BJ (cell line): ENCODE measurements at regions not wholly inside any gene's neighbourhood (a gene's known extent, or its start where the extent isn't known, plus 50 kb on each side); places are given as distances from the start of the nearest gene placed in this dataset.

Experiments used
- CTCF ChIA-PET: fragments of 350-600 bp; formaldehyde crosslinking; extraction: SDS; loops from one replicate; lab custom pipeline; 2021; ENCODE audit warnings: antibody characterized with exemption, inconsistent platforms; lab: Yijun Ruan, JAX
- POLR2A ChIA-PET: fragments of 300-600 bp; sonication (Branson Sonifier 250); formaldehyde crosslinking; extraction: SDS; loops from one replicate; lab custom pipeline; 2021; ENCODE audit warnings: antibody characterized with exemption; lab: Charles Lee
- DNase-seq: peaks from one replicate; pipeline ENCODE4 v3.0.0-alpha.2; 2011; ENCODE audit warnings: low read depth
- H3K27me3 ChIP-seq: 2 replicates; pipeline ENCODE4 v1.6.0; 2011; ENCODE audit warnings: low read length; ENCODE audit not compliant: control insufficient read depth, insufficient read depth
- H3K36me3 ChIP-seq: 2 replicates; pipeline ENCODE4 v1.5.1; 2011; ENCODE audit warnings: low read length; ENCODE audit not compliant: control insufficient read depth, insufficient read depth
- H3K4me3 ChIP-seq: 2 replicates; pipeline ENCODE4 v1.5.1; 2011; ENCODE audit warnings: low read depth, mild to moderate bottlenecking, control low read depth, low read length
- CTCF ChIP-seq: IDR thresholded peaks from 2 replicates; pipeline ENCODE4 v1.5.1; 2011; ENCODE audit warnings: low read depth, mild to moderate bottlenecking, control low read depth, inconsistent platforms, low read length, moderate library complexity; ENCODE audit not compliant: insufficient read depth

- Histone ChIP-seq H3K36me3 (no peaks in the 10 kb centered on the region), H3K27me3 (no peaks in the 10 kb centered on the region), H3K4me3 (no peak overlapping the region)
- no peak for DNase-seq
- POLR2A ChIA-PET: no interaction called here
- CTCF ChIA-PET: no interaction called here
- TF ChIP-seq CTCF: no peak
Observed at GRCh38 chr2:188013767-188014166, 277.9 kb upstream of the GULP1 start.

DNA sequence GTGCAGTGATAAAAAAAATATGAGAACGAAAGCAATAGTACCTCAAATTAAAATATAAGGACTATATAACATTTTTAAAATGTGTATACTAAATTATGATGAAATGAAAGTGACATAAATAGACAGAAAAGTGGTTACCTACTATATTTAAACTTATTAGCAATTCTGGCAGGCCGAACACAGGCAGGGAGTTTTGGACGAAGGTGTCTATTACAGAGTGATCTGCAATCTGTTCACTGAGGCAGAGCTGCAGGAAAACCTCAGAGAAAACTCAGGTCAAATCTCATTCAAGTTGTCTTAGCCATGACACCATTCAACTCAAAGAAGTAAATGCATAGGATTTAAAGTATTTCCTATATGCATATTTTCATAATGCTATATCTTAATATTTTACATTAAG is 274.8 kb upstream of the GULP1 start:
- Histone ChIP-seq H3K4me3 (no peak overlapping the region), H3K36me3 (no peaks in the 10 kb centered on the region), H3K27me3 (no peaks in the 10 kb centered on the region)
- ChIA-PET CTCF (no interaction called here), POLR2A (no interaction called here)
- no peak for DNase-seq
- TF ChIP-seq CTCF: no peak

DNA sequence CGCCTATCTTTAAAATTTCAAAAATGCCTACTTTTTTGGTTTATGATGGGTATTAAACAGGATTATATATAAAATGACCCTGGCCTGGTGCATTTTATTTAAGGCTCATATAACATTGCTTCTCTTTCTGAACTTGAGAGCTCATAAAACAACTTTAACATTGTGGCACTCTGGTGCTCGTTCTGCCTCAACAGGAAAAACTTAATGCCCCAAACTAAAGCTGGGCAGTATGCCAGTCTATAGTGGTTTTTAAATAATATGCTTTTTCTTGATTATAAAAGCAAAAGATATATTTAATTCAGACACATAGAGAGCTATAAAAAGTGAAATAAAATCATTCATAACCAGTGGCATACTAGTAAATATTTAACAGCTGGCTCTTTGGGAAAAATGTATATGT is 269.3 kb upstream of the GULP1 start:
- Histone ChIP-seq H3K27me3 (no peaks in the 10 kb centered on the region), H3K36me3 (no peaks in the 10 kb centered on the region), H3K4me3 (no peak overlapping the region)
- TF ChIP-seq CTCF: no peak
- ChIA-PET CTCF (no interaction called here), POLR2A (no interaction called here)
- no peak for DNase-seq

GRCh38 chr2:188023035-188023434 is 268.6 kb upstream of the GULP1 start:
- no peak overlapping the region for H3K4me3 ChIP-seq
- H3K36me3 ChIP-seq: no peaks in the 10 kb centered on the region
- ChIA-PET CTCF (no interaction called here), POLR2A (no interaction called here)
- DNase-seq: no peak
- no peak for TF ChIP-seq CTCF
- H3K27me3 ChIP-seq: no peaks in the 10 kb centered on the region

GRCh38 chr2:188024811-188025210 is 266.9 kb upstream of the GULP1 start:
- Histone ChIP-seq H3K27me3 (no peaks in the 10 kb centered on the region), H3K36me3 (no peaks in the 10 kb centered on the region), H3K4me3 (no peak overlapping the region)
- POLR2A ChIA-PET: no interaction called here
- CTCF ChIA-PET: interaction anchor here (0.6 to 1.5 kb wide), 3 partner anchors 15 to 286 kb away, joined by 3 read pairs; no protein-coding TSS in a partner anchor
- TF ChIP-seq CTCF: no peak
- DNase-seq: no peak
